H9 (cell line): ENCODE measurements at regions not wholly inside any gene's neighbourhood (a gene's known extent, or its start where the extent isn't known, plus 50 kb on each side); places are given as distances from the start of the nearest gene placed in this dataset.

ENCODE experiments used
- DNase-seq: peaks from one replicate; pipeline ENCODE4 v3.0.0-alpha.2; 2017
- H2AFZ ChIP-seq: one replicate; pipeline ENCODE4 v1.6.1; 2013; ENCODE audit warnings: mild to moderate bottlenecking, low read length, control low read depth, moderate library complexity
- H2AK5ac ChIP-seq: 2 replicates; pipeline ENCODE4 v1.6.1; 2013; ENCODE audit warnings: low read length, control low read depth, mixed read lengths; ENCODE audit not compliant: insufficient read length
- H2BK120ac ChIP-seq: one replicate; pipeline ENCODE4 v1.6.1; 2013; ENCODE audit warnings: low read depth, mild to moderate bottlenecking, low read length, control low read depth, inconsistent platforms; ENCODE audit not compliant: poor library complexity, severe bottlenecking
- H2BK12ac ChIP-seq: 2 replicates; pipeline ENCODE4 v1.6.1; 2013; ENCODE audit warnings: low read length, control low read depth, mixed read lengths, low read depth; ENCODE audit not compliant: insufficient read length
- H2BK15ac ChIP-seq: 2 replicates; pipeline ENCODE4 v1.6.1; 2013; ENCODE audit warnings: low read depth, low read length, control low read depth
- H2BK20ac ChIP-seq: one replicate; pipeline ENCODE4 v1.6.1; 2013; ENCODE audit warnings: low read depth, mild to moderate bottlenecking, low read length, control low read depth, inconsistent platforms; ENCODE audit not compliant: poor library complexity, severe bottlenecking
- H2BK5ac ChIP-seq: 2 replicates; pipeline ENCODE4 v1.6.1; 2013; ENCODE audit warnings: low read length, control low read depth, mixed read lengths; ENCODE audit not compliant: insufficient read length
- H3K14ac ChIP-seq: 2 replicates; pipeline ENCODE4 v1.6.1; 2013; ENCODE audit warnings: low read length, control low read depth; ENCODE audit not compliant: insufficient read depth
- H3K18ac ChIP-seq: 2 replicates; pipeline ENCODE4 v1.6.1; 2013; ENCODE audit warnings: low read depth, mild to moderate bottlenecking, mixed read lengths, low read length, control low read depth; ENCODE audit not compliant: insufficient read length
- H3K23ac ChIP-seq: 2 replicates; pipeline ENCODE4 v1.6.1; 2013; ENCODE audit warnings: low read length, control low read depth, mixed read lengths, low read depth; ENCODE audit not compliant: insufficient read length
- H3K23me2 ChIP-seq: 2 replicates; pipeline ENCODE4 v1.6.1; 2013; ENCODE audit warnings: low read depth, mild to moderate bottlenecking, mixed read lengths, low read length, control low read depth; ENCODE audit not compliant: insufficient read length, poor library complexity, severe bottlenecking
- H3K27ac ChIP-seq: 2 replicates; pipeline ENCODE4 v1.5.1; 2013; ENCODE audit warnings: low read length, control low read depth, mixed read lengths, low read depth; ENCODE audit not compliant: insufficient read length
- H3K27me3 ChIP-seq: 2 replicates; pipeline ENCODE4 v1.6.1; 2013; ENCODE audit warnings: low read length, control low read depth, inconsistent platforms; ENCODE audit not compliant: insufficient read depth
- H3K4ac ChIP-seq: 2 replicates; pipeline ENCODE4 v1.6.1; 2013; ENCODE audit warnings: low read depth, mild to moderate bottlenecking, control low read depth, inconsistent platforms, low read length, moderate library complexity
- H3K4me1 ChIP-seq: 2 replicates; pipeline ENCODE4 v1.6.1; 2013; ENCODE audit warnings: low read length, control low read depth, inconsistent platforms; ENCODE audit not compliant: insufficient read depth
- H3K4me2 ChIP-seq: 2 replicates; pipeline ENCODE4 v1.6.1; 2013; ENCODE audit warnings: low read length, control low read depth, mixed read lengths; ENCODE audit not compliant: insufficient read length, insufficient read depth
- H3K56ac ChIP-seq: 2 replicates; pipeline ENCODE4 v1.6.1; 2013; ENCODE audit warnings: low read depth, mild to moderate bottlenecking, mixed read lengths, low read length, control low read depth; ENCODE audit not compliant: insufficient read length
- H3K79me1 ChIP-seq: 2 replicates; pipeline ENCODE4 v1.6.1; 2013; ENCODE audit warnings: low read depth, mild to moderate bottlenecking, moderate library complexity, low read length, control low read depth, inconsistent platforms; ENCODE audit not compliant: insufficient read depth, poor library complexity, severe bottlenecking
- H3K79me2 ChIP-seq: 2 replicates; pipeline ENCODE4 v1.6.1; 2013; ENCODE audit warnings: low read length, control low read depth, inconsistent platforms; ENCODE audit not compliant: insufficient read depth
- H3K9ac ChIP-seq: 2 replicates; pipeline ENCODE4 v1.6.1; 2013; ENCODE audit warnings: low read length, control low read depth, mixed read lengths; ENCODE audit not compliant: insufficient read length; ENCODE audit errors: extremely low read depth
- H3K9me3 ChIP-seq: one replicate; pipeline ENCODE4 v1.6.1; 2013; ENCODE audit warnings: low read depth, low read length, inconsistent platforms; ENCODE audit not compliant: control insufficient read depth
- H3T11ph ChIP-seq: one replicate; pipeline ENCODE4 v1.6.1; 2013; ENCODE audit warnings: mild to moderate bottlenecking, low read length, control low read depth, inconsistent platforms
- H4K20me1 ChIP-seq: one replicate; pipeline ENCODE4 v1.6.1; 2013; ENCODE audit not compliant: control insufficient read depth, insufficient read length, insufficient read depth
- H4K5ac ChIP-seq: 2 replicates; pipeline ENCODE4 v1.6.1; 2013; ENCODE audit warnings: low read depth, mild to moderate bottlenecking, mixed read lengths, low read length, control low read depth; ENCODE audit not compliant: insufficient read length
- H4K8ac ChIP-seq: replicated peaks from 2 replicates; pipeline ENCODE4 v1.6.1; 2013; ENCODE audit warnings: low read length, control low read depth, mixed read lengths, low read depth; ENCODE audit not compliant: insufficient read length
- H4K91ac ChIP-seq: 2 replicates; pipeline ENCODE4 v1.6.1; 2013; ENCODE audit warnings: low read depth, mild to moderate bottlenecking, moderate library complexity, mixed read lengths, low read length, control low read depth; ENCODE audit not compliant: insufficient read length
- H3K27ac Mint-ChIP-seq, 3 experiments: 2 replicates in 2 of 3; 3 replicates in 1 of 3; pipeline ENCODE4 v1.8.0; 2020 to 2021; ENCODE audit warnings: mixed read lengths in 3 of 3, mild to moderate bottlenecking in 1 of 3, moderate library complexity in 1 of 3
- H3K27me3 Mint-ChIP-seq: 2 replicates; pipeline ENCODE4 v1.8.0; 2021; ENCODE audit warnings: low read depth, mild to moderate bottlenecking, moderate library complexity, mixed read lengths
- H3K36me3 Mint-ChIP-seq, 3 experiments: 2 replicates in 2 of 3; 3 replicates in 1 of 3; pipeline ENCODE4 v1.8.0; 2020 to 2021; ENCODE audit warnings: low read depth in 3 of 3, mixed read lengths in 3 of 3; ENCODE audit not compliant: insufficient read depth in 1 of 3
- H3K4me1 Mint-ChIP-seq, 2 experiments: 2 replicates each; pipeline ENCODE4 v1.8.0; 2020; ENCODE audit warnings: mixed read lengths in 2 of 2
- H3K4me3 Mint-ChIP-seq, 2 experiments: 2 replicates in 1 of 2; 3 replicates in 1 of 2; pipeline ENCODE4 v1.8.0; 2020 to 2021; ENCODE audit warnings: mild to moderate bottlenecking in 2 of 2, mixed read lengths in 2 of 2, moderate library complexity in 1 of 2
- H3K9me3 Mint-ChIP-seq, 2 experiments: 2 replicates in 1 of 2; 3 replicates in 1 of 2; pipeline ENCODE4 v1.8.0; 2020; ENCODE audit warnings: mild to moderate bottlenecking in 2 of 2, mixed read lengths in 2 of 2, moderate library complexity in 1 of 2
- CTCF ChIP-seq: fragments of 200-600 bp; sonication (generic); conservative IDR thresholded peaks from 3 replicates; pipeline ENCODE4 v1.8.0; 2021; ENCODE audit warnings: antibody characterized with exemption, mild to moderate bottlenecking
- WGBS: extraction: QIAGEN DNeasy Blood & Tissue Kit; methylation state at CpG from one replicate; pipeline ENCODE4 v1.1.7; 2013; ENCODE audit warnings: missing lambda C conversion rate, low lambda C conversion rate, mixed read lengths; ENCODE audit not compliant: insufficient read length; ENCODE audit errors: extremely low coverage; 5-methylcytosine and 5-hydroxymethylcytosine counted together

GRCh38 chrX:20594985-20595384, 328.3 kb upstream of the RPS6KA3 start:
- Histone ChIP-seq H4K91ac (no peak overlapping the region), H4K8ac (no peak overlapping the region), H3K18ac (no peak overlapping the region), H2AK5ac (no peak overlapping the region), H3K4ac (no peak overlapping the region), H3K9me3 (peaks cover 26% of the 10 kb centered on the region), H4K5ac (no peak overlapping the region), H3K14ac (no peak overlapping the region), H3K79me1 (no peaks in the 10 kb centered on the region), H3K9ac (no peak overlapping the region), H3K27me3 (no peaks in the 10 kb centered on the region), H3K56ac (no peak overlapping the region), H2BK15ac (no peak overlapping the region), H2BK5ac (no peak overlapping the region), H4K20me1 (no peaks in the 10 kb centered on the region), H2BK12ac (no peak overlapping the region), H2BK120ac (no peak overlapping the region), H2AFZ (no peak overlapping the region), H3K23me2 (no peaks in the 10 kb centered on the region), H3K4me1 (no peaks in the 10 kb centered on the region), H2BK20ac (no peak overlapping the region), H3K23ac (no peak overlapping the region), H3K79me2 (no peaks in the 10 kb centered on the region), H3K4me2 (no peak overlapping the region), H3T11ph (no peak overlapping the region), H3K27ac (no peak overlapping the region)
- H3K4me3 Mint-ChIP-seq: no peak overlapping the region
- TF ChIP-seq CTCF: peak; percentile 74
- peaks cover 20 to 25% of the 10 kb centered on the region in 2 experiments for H3K4me1 Mint-ChIP-seq
- no CpG with 5 or more reads among the region's 2 CpGs for WGBS
- H3K36me3 Mint-ChIP-seq: peaks cover 0 to 13% (median 2%) of the 10 kb centered on the region in 3 experiments; a peak in 3 of 7 replicates
- no peak overlapping the region for H3K27ac Mint-ChIP-seq
- no peak for DNase-seq
- H3K27me3 Mint-ChIP-seq: no peaks in the 10 kb centered on the region
- H3K9me3 Mint-ChIP-seq: peaks cover 12 to 40% of the 10 kb centered on the region in 2 experiments
